T-helper 2 cell (primary cell): ENCODE measurements at regions not wholly inside any gene's neighbourhood (a gene's known extent, or its start where the extent isn't known, plus 50 kb on each side); places are given as distances from the start of the nearest gene placed in this dataset.

Experiments used
- DNase-seq, 5 experiments: peaks; one replicate each; pipeline versions ENCODE4 v3.0.0 to v3.0.0-alpha.2; 2012 to 2022

DNA sequence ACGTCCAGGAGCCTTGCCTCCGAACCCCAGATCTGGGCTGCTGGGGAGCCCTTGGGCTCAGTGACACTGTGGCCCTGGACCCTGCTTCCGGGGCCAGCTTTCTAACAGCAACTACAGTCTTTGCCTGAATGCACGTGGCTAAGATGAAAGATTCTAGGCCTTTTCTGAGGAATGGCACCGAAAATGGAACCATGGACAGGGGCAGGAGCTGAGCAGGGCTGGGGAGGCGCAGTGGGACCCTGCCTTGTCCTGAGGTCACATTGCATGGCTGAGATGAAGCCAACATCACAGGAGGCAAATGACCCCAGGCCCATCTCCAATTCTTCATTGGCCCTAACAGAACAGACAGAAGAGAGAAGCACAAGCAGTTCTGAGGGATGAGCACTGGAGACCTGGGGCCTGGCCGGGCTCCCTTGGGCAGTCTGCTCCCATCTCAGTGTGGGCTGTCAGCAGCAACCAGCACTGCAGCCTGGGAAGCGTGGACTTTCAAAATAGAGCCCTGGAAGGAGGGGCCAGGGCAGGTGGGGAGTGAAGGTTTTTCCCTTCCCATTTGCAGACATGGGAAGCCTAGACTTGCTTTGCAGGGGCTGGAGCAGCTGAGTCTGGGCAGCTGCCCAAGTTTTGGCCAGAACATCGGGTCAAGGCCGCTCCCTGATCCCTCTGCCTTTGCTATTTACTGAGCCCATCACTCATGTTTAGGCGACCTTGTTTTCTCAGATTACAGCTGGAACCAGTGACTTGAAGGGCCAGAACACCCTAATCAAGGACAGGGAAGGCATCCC lies 114.4 kb upstream of the TCERG1L start:
- no peak for DNase-seq

GRCh38 chr10:131426534-131426898 lies 115.0 kb upstream of the TCERG1L start:
- DNase-seq, result no peak

DNA sequence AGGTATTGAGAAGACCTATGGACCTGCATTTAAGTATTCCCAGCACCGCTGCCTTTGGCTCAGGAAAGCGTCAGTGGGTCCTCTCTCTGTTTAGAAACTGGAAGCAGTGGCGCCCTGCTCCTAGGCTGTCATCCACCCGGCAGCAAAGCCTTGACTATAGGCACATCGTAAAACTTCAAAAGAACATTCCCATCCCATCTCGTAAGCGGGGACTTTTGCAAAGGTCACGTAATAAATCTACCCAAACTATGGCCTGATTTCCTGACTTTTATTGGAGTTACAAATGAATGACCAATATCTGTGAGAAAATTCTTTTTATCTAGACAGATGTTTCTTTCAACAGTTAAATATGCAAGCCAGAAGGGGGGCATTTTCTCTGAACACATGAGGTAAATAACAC lies 115.8 kb upstream of the TCERG1L start:
- no peak for DNase-seq

DNA sequence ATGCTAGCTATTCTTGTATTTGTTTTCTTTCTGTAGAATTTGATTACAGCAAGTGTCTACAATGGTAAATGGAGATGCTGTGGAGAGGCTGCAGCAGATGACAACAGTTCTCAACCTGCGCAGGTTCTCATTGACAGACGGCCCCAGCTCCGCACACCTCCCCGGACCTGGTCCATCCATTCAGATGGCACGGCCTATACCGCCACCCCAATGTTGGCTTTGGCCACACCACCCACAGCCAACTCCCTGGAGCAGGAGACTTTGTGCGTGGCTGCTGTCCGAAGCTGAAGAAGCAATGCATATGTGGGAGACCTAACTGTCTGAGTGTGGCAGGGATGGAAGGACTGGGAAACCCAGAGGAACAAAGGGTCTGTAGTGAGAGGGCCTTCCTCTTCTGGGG lies 116.4 kb upstream of the TCERG1L start:
- DNase-seq, result no peak

DNA sequence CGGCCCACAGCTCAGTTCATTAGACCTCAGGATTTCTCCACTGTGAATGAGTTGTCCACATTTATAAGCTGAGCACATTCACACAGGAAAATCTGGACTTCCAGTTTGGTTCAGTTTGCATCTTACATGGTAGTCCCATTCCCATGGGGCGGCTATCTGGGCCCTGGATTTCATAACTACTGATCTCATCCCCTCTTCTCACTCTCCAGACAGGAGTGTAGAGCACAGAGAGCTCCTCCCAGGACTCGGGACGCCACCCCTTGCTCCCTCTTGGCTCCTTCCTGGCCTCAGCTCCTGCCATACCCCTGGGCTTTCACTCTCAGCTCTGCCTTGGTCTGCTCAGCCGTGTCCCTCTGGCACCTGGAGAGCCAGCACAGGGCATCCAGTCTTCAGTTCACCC lies 117.6 kb upstream of the TCERG1L start:
- DNase-seq, result no peak

- DNase-seq, result no peak
Measured at GRCh38 chr10:131429942-131430341, 118.4 kb upstream of the TCERG1L start.

DNA sequence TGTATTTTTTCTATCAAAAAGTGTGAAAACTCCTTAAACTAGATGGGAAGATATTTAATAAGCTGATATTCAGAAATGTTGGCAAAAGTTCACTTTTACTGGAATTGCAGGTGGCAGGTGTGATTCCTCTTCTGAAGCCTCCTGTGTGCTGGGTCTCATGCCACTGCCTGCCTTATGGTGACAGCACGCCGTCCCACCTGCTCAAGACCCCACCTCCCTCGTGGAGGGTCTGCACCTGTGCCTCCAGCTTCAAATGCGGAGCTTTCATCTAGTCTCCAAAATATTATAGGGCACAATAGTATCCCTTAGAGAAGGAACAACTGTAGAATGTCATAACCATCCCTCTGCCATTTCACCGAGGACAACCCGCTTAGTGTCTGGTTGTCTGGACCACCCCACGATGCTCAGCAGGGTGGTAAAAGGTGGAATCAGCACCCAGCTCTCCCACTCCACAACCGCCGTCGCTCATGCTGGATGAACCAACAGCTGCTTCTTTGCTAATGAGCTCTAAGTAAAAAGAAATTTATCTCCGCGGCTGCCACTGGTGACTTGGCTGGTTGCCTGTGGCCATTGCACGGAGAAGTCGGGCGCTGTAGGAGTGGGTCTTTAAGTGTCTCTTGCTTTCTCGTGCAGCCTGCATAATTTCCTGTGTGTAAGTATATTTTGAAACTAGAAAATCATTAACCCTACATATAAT lies 119.3 kb upstream of the TCERG1L start:
- DNase-seq, result no peak

DNA sequence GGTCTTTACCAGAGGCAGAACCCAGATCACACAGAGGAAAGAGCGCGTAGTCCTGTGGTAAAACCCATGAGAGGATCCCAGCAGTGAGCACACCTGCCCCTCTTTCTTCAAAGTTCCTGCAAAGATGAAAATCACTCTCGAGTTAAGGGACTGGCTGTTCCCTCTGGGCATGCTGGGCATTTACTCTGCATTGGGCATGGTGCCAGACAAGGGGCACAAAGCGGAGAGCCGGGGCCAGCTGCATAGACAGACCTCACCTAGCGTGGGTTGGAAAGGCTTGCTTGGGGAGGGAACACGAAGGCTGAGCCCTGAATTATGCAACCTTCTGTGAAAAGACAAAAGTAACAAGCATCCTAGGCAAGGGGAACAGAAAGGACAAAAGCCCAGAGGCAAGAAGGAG lies 120.0 kb upstream of the TCERG1L start:
- no peak for DNase-seq

DNA sequence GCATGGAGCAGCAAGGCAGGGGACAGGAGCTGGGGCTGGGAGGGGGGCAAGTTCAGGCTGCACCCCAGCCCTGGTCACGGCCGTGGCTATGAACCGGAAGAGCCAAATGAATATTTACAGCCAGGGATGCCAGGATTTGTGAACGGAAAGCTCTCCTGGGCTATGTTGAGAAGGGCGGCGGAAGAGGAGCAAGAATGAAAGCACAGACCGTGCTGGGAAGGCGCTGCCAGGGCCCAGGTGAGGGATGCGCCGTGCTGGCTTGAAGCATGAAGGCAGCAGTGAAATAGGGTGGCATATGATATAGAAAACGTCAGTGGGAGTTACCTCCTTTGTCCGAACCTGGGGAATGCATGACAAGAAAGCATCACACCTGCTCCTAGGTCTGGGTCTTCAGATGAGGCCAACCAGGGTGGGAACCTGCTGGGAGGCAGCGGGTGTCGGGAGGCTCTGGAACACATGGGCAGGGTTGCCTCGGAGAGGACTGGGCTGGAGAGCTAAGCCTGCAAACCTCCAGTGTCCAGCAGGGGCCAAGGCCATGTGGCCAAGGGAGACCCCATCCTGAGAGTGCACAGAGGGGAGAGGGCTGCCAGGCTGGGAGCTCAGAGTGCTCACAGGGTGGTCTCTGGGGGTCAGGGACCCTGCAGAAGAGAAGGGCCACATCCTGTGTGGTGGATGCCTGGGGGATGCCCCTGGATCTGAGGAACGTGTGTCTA lies 120.6 kb upstream of the TCERG1L start:
- no peak for DNase-seq

- no peak for DNase-seq
Measured at GRCh38 chr10:131433568-131433967, 122.0 kb upstream of the TCERG1L start.

GRCh38 chr10:131435232-131435631 lies 123.7 kb upstream of the TCERG1L start:
- no peak for DNase-seq

GRCh38 chr10:131435760-131436457 lies 124.4 kb upstream of the TCERG1L start:
- no peak for DNase-seq

DNA sequence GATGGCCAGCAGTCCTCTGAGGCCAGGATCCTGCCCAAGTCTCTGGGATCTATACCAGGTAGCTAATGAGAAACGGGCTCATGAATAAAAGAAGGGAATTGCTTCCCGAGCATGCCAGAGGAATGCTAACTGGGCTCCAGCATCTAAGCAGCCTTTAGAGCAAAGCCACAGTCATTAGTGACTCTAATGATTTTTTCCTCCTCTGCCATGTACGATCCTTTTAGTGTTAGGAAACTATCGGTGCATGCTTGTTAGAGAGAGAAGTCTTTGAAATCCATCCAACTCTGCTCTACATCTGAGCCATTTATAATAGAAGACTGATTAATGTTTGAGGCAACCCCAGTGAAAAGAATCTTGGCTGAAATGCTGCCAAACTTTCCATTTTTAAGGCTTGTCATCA lies 124.9 kb upstream of the TCERG1L start:
- DNase-seq, result no peak

DNA sequence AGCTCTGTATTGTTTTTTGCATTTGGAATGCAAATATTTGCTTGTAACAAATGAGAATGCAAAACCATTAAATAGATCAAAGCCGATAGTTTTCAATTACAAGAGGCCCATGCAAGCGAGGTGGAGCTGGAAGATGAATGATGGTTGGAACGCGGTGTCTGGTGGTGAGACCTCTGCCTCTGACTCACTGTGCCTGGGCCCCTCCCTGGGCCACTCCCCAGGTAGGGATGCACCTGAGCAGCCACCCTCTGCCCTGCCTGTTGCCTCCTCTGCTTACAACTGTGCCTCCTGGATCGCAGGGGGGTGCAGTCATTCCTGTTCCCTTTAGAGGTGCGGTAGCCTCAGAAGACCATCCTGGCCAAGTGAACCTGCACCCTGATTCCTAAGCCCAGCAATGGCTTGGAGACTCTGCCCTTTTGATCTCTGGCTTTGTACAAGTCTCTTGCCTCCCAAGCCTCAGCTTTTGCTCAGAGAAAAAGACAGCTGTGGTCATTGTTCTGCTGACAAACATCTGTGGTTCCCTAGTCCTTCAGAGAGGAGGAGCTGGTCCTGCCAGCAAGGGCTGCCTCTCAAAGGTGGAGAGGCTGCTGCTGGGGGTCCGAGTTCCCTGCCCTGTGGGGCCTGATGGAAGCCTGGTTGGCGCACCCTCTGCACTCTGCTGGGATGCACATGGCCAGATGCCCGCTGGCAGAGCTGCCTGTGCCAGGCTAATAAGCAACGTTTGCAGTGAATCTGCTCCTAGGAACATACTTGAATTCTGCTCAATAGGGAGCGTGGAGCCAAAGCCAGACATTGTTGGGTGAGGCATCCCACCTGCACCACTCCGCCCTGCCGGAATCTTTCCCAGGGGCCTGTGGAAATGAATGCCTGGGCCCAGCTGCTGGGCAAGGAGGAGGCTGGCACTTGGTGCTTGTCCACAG lies 126.3 kb upstream of the TCERG1L start:
- DNase-seq, result no peak

DNA sequence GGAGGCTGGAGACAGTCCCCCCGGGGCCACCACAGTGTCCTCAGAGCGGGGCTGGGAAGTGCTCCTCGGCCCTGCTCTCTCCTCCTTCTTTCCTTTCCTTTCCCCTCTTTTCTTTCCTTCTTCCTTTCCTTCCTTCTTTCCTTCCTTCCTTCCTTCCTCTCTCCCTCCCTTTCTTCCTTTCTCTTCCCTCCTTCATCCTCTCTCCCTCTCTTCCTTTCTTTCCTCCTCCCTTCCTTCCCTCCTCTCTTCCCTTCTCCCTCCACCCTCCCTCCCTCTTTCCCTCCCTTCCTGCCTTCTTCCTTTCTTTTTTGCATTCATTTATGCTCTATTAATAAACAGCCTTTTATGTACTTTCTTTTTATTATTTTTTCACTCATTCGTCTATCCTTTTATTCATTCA lies 127.1 kb upstream of the TCERG1L start:
- no peak for DNase-seq

DNA sequence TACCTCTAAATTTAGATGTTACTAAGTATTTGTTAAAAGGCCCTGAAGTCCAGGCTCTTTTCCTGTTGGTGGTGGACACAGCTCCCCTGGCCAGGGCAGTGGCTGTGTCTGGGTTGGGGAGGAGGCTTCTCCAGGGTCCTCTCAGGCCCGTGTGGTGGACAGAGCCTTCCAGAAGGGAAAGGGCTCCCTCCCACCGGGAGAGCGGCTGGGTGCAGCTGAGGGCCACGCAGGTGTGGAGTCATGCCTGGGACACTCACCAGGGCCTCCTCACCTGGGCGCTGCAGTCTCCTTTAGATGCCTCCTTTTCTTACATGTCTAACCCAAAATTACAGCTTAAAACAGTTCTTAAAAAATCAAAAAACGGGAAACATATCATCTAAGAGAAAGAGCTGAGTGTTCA lies 128.2 kb upstream of the TCERG1L start:
- DNase-seq, result no peak

DNA sequence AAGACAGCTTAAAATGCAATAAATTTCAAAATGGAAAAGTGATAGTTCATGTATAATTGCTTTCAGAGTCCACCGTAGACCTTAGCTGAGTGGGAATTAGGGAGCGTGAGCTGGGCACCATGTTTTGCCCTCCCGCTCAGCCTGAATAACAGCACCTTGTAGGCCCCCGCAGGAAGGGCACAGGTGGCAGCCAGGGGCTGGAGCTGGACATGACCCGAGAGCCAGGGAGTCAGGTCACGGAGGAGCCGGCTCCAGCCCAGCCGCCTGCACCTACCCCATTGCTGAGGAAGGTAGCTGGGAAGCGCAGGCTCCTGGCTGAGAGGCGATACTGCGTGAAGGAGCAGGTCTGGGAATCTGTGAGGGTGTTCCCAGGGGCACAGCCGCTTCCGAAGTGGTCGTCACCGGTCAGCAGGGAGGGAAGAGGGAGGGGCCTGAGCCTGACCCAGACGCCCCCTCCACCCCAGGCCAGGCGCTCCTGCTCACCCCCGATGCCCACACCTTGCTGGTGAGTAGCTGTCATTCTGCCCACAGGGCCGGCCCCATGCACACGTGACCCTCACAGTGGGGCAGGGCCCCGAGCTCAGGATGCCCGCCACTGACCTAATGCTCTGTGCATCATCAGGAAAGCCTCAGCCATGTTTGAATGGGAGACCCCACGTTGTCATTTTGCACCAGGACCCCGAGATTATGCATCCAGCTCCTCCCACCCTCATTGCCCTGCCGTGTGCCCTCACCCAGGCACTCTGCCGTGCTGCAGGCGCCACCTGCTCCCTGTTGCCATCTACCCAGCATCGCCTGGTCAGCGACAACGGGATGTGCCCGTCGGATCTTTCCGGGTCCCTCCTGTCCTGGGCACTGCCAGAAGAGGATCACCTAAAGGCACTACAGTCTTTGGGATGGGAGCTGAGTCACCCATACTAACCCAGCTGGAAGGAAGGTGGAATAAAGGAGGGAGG lies 129.2 kb upstream of the TCERG1L start:
- no peak for DNase-seq

GRCh38 chr10:131442271-131442670 lies 130.8 kb upstream of the TCERG1L start:
- no peak for DNase-seq

DNA sequence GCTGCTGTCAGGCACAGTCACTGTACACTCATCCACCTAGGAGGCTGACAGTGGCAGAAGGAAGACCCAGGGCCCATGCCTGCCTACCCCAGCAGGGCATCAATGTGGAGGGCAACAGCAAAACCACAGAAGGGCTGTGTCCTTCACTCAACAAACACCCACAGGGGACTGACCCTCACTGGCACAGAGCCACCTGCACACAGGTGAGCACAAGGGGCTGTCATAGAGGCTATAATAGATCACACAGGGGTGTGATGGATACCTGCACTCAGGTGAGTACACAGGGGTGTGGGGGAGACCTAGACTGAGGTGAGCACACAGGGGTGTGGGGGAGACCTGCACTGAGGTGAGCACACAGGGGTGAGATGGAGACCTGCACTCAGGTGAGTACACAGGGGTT lies 132.8 kb upstream of the TCERG1L start:
- no peak for DNase-seq

DNA sequence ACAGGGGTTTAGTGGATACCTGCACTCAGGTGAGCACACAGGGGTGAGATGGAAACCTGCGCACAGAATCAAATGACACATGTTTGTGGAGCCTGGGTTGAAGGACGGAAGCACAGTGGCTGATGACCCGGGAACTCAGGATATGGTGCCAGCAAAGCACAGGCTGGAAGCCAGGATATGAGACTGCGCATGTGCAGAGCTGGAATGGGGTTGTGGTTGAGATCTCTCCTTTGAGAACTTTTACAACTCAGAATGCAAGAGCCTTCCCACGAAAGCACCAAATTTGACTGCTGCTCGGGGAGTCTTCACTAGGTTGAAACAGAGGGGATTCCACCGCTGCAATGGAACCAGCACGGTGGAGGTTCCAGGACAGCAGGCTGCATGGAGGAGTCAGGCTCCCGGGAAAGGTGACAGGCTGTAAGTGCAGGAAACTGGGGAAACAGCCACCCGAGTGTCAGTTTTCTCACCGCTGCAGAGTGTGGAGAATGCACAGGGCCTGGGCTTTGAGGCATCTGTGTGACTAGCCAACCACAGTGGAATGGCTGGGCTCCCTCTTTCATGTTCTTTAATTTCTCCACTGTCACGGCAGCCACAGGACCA lies 133.4 kb upstream of the TCERG1L start:
- DNase-seq, result no peak

DNA sequence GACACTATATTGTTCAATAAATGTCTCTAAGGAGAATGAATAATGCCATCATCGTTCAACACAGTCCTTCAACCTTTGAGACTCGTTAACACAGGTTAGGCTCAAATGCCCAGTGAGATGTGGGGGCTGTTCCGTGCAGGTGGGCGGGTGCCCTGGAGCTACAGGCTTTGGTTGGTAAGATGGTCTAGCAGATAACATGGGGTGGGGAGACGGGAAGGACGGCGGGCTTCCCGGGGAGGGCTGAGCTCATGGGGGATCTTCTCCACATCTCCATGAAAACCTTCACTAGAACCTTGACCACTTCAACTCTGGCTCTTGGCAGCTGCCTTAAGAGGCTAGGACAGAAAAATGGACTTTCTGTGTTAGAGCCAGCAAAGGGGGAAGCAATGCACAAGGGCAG lies 134.1 kb upstream of the TCERG1L start:
- DNase-seq, result no peak
